HFFc6 (cell line): ENCODE measurements at regions not wholly inside any gene's neighbourhood (a gene's known extent, or its start where the extent isn't known, plus 50 kb on each side); places are given as distances from the start of the nearest gene placed in this dataset.

ENCODE experiments used
- DNase-seq: peaks from one replicate; pipeline ENCODE4 v3.0.0-alpha.2; 2018
- H3K27ac Mint-ChIP-seq: 2 replicates; pipeline ENCODE4 v1.8.0; 2020; ENCODE audit warnings: mild to moderate bottlenecking, mixed read lengths
- H3K27me3 Mint-ChIP-seq: 2 replicates; pipeline ENCODE4 v1.8.0; 2021; ENCODE audit warnings: mild to moderate bottlenecking, moderate library complexity, mixed read lengths; ENCODE audit not compliant: insufficient read depth
- H3K36me3 Mint-ChIP-seq: 2 replicates; pipeline ENCODE4 v1.8.0; 2021; ENCODE audit warnings: low read depth, mixed read lengths
- H3K4me1 Mint-ChIP-seq: 2 replicates; pipeline ENCODE4 v1.8.0; 2020; ENCODE audit warnings: low read depth, mixed read lengths
- H3K4me3 Mint-ChIP-seq: 2 replicates; pipeline ENCODE4 v1.8.0; 2020; ENCODE audit warnings: mild to moderate bottlenecking, moderate library complexity, mixed read lengths
- H3K9me3 Mint-ChIP-seq: 2 replicates; pipeline ENCODE4 v1.8.0; 2020; ENCODE audit warnings: mild to moderate bottlenecking, mixed read lengths
- TF ChIP-seq, protein P1 (sequence below): fragments of 200-600 bp; sonication (generic); IDR thresholded peaks from 2 replicates; pipeline ENCODE4 v1.5.0; 2021; ENCODE audit warnings: antibody characterized with exemption, mild to moderate bottlenecking

DNA sequence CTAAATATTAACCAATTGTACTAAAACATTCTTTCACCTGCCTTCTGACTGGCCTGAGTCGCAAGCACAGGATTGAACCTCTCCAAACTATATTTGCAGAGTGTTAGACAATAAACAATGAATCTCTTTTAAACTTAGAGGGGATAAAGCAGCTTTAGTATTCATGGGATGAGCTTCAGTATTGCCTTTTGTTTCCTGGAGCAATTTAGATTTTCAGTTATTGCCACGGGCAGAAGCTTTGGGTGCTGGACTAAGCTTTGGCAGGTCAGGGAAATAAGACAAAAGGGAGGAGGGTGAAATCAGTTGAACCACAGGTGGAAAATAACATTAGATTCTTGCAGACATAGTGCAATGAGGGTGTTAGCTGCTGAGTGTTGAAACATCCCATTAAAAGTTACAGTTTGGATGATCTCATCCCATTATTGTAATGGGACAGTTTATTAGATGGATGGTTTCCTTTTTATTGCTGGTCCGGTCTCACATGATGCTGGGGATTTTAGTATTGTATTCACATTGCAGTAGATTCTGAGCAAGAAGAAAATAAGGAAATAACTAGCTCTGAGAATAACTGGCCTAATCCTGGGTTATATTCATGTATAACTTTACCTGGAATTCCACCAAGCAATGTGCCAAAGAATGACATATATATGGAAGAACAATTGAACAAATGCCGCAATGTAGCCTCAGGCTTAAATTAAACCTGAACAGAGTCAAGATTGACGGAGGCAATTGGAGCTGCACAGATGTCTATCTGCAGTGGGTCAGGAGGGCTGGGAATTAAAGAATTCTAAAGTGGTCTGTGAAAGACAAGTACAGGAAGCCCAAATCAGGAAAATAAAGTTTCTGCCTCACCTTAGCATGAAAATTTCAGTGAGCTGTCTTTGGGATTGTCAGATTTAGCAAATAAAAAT is 1092.8 kb upstream of the SEL1L start:
- TF ChIP-seq, protein P1, sequence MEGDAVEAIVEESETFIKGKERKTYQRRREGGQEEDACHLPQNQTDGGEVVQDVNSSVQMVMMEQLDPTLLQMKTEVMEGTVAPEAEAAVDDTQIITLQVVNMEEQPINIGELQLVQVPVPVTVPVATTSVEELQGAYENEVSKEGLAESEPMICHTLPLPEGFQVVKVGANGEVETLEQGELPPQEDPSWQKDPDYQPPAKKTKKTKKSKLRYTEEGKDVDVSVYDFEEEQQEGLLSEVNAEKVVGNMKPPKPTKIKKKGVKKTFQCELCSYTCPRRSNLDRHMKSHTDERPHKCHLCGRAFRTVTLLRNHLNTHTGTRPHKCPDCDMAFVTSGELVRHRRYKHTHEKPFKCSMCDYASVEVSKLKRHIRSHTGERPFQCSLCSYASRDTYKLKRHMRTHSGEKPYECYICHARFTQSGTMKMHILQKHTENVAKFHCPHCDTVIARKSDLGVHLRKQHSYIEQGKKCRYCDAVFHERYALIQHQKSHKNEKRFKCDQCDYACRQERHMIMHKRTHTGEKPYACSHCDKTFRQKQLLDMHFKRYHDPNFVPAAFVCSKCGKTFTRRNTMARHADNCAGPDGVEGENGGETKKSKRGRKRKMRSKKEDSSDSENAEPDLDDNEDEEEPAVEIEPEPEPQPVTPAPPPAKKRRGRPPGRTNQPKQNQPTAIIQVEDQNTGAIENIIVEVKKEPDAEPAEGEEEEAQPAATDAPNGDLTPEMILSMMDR, result no peak
- no peak overlapping the region for H3K4me3 Mint-ChIP-seq
- no peaks in the 10 kb centered on the region for H3K4me1 Mint-ChIP-seq
- H3K9me3 Mint-ChIP-seq, result peaks cover 51% of the 10 kb centered on the region
- peaks cover 3% of the 10 kb centered on the region; the same call in 1 of the 2 replicates for H3K27me3 Mint-ChIP-seq
- H3K36me3 Mint-ChIP-seq, result no peaks in the 10 kb centered on the region
- no peak overlapping the region for H3K27ac Mint-ChIP-seq
- DNase-seq, result no peak

DNA sequence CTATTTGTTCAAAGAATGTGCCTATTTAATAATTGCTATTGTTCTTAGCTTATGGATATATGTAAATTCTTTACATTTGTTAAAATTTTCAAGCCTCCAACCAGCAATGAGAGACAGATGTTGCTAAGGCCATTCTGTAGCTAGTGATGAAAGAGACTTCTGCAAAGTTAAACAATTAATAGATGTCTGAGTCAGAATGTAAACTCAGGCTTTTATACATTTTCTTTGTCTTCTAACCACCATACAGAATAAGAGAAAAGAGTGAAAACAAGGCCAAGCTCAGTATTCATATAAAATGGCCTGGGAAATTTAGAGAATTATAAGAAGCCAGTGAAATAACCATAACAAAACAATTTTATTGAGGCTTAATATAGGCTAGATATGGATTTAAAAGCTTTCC is 1102.3 kb upstream of the SEL1L start:
- H3K9me3 Mint-ChIP-seq, result peaks cover 47% of the 10 kb centered on the region
- H3K27me3 Mint-ChIP-seq, result no peaks in the 10 kb centered on the region; the same call in 1 of the 2 replicates
- no peak for DNase-seq
- H3K27ac Mint-ChIP-seq, result no peak overlapping the region
- TF ChIP-seq, protein P1, result no peak
- H3K36me3 Mint-ChIP-seq, result no peaks in the 10 kb centered on the region; the same call in 1 of the 2 replicates
- no peaks in the 10 kb centered on the region for H3K4me1 Mint-ChIP-seq
- H3K4me3 Mint-ChIP-seq, result no peak overlapping the region

DNA sequence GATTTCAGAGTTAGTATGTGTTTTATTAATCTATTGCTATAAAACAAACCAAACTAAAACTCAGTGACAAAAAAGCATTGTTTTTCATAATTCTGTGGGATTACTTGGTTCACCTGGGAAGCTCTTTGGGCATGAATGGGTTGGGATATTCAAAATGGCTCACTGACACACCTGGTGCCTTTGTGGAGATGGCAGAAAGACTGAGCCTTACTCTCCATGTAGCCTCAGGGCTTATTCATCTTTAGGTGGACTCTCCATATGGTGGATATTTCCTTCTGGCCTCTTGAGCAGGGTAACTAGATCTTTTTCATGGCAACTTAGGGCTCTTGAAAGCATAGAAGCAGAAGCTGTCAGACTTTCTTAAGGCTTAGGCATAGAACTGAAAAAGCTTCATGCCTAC is 1102.8 kb upstream of the SEL1L start:
- peaks cover 42% of the 10 kb centered on the region for H3K9me3 Mint-ChIP-seq
- H3K36me3 Mint-ChIP-seq, result no peaks in the 10 kb centered on the region; the same call in 1 of the 2 replicates
- no peak overlapping the region for H3K4me3 Mint-ChIP-seq
- H3K27me3 Mint-ChIP-seq, result no peaks in the 10 kb centered on the region; the same call in 1 of the 2 replicates
- H3K27ac Mint-ChIP-seq, result no peak overlapping the region
- DNase-seq, result no peak
- no peaks in the 10 kb centered on the region for H3K4me1 Mint-ChIP-seq
- TF ChIP-seq, protein P1, result no peak

DNA sequence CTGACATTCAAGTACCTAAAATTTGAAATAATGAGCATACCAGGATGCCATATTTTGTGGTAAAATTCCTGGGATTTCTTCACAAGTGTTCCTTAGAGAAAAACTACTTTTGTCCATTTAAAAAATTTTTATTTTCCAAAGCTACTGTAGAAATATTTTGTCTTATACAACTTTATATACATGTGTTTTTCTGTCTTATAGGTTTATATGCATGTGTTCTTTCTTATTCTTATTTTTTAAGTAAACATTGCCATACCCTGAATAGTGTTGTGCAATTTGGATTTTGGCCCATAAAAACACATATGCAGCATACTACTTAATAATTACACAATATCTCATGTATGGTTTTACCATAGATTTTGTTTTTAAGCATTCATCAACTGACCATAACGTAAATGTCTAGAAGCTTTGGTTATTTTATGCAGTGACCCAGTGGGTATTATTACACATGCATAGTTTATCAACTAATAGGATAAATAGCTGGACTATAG is 1107.4 kb upstream of the SEL1L start:
- TF ChIP-seq, protein P1, result no peak
- no peak overlapping the region for H3K27ac Mint-ChIP-seq

DNA sequence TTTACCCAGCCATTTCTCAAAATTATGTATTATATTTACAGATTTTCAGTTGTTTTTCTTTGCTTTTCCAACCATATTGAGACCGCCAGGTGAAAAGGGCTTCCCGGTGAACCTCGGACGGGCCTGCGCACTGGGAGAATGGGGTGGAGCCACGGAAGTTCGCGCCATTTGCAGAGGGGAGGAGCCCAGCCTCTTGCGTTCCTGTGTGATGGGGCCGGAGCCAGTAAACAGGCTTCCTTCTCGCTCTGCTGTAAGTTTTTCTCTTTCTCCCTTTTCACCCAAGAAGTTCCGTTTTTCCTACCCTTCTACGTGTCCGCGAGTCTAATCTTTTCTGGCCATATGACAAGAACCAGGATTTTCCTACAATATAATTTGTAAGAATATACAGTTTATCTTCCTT is 1108.8 kb upstream of the SEL1L start:
- Mint-ChIP-seq H3K27ac (no peak overlapping the region), H3K27me3 (no peaks in the 10 kb centered on the region; the same call in none of the 2 replicates), H3K9me3 (peaks cover 50% of the 10 kb centered on the region), H3K4me1 (no peaks in the 10 kb centered on the region), H3K4me3 (no peak overlapping the region), H3K36me3 (no peaks in the 10 kb centered on the region)
- TF ChIP-seq, protein P1, result no peak
- no peak for DNase-seq

More for the DNA sequence above, 1107.4 kb upstream of the SEL1L start:
- Mint-ChIP-seq H3K36me3 (no peaks in the 10 kb centered on the region), H3K27me3 (no peaks in the 10 kb centered on the region; the same call in 1 of the 2 replicates), H3K9me3 (peaks cover 46% of the 10 kb centered on the region), H3K4me3 (no peak overlapping the region), H3K4me1 (no peaks in the 10 kb centered on the region)
- DNase-seq, result no peak
